Middle frontal gyrus (tissue), 1 donor: ENCODE measurements at regions not wholly inside any gene's neighbourhood (a gene's known extent, or its start where the extent isn't known, plus 50 kb on each side); places are given as distances from the start of the nearest gene placed in this dataset.
"Not testable (repeated sequence)": the region's sequence is repeated elsewhere in the genome, so short reads cannot be mapped to it uniquely, and the experiment has no call there.

Experiments
- DNase-seq: peaks from one replicate; pipeline ENCODE4 v3.0.0-alpha.2; 2015; ENCODE audit warnings: low spot score; ENCODE audit errors: extremely low spot score

GRCh38 chr1:194056169-194056568 lies 869.8 kb upstream of the B3GALT2 start:
- DNase-seq, result no peak

DNA sequence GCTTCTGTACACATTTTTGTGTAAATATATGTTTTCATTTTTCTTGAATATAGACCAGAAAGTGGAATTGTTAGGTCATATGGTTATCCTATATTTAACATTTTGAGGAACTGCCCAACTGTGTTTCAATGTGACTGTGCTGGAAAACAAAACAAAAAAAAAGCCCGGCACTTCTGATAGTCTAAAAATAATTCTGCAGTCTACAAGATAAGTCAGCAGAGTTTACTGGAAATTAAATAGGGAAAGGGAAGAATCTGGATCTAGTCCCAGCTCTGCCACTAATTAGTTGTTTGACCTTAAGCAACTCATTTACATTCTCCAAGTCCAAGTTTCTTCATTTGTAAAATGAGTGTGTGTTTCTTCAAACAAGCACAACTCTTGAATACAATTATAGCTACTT lies 869.1 kb upstream of the B3GALT2 start:
- no peak for DNase-seq

GRCh38 chr1:194052514-194053338 lies 866.3 kb upstream of the B3GALT2 start:
- DNase-seq, result no peak

DNA sequence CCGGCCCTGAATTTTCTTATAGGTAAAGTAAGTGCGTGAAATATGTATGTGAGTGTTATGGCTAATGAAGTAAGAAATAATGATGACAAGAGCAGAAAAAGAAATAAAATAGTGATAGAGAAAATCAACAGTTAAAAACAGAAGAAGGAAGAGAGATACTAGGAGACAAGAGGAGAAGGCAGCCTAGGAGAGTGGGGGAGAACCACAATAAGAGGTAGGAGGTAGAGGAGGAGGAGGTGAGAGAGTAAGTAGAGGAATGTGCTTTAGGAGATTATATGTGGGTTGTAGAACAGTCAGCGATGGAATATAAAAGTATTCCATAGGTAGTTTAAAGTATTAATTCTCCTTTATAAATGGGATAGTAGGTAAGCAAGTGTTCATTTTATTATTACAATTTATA lies 861.5 kb upstream of the B3GALT2 start:
- no peak for DNase-seq

DNA sequence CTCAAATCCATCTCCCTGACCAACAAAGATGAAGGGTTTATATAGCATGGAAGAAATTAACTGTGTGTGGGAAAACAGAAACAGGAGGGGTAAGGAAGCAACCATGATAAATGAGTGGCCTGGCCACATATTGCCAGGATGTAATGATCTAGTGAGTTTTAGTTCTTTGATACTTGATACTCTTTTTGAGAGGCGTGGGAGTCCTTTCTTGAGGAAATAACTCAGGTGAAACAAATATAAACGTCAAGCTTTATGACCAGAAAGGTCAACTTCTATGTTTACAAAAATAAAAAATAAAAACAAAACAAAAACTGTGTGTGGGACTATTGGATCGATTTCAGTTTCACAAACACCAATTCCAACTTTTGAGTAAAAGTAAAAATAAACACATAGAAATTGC lies 860.8 kb upstream of the B3GALT2 start:
- DNase-seq, result no peak

- no peak for DNase-seq
Observed at GRCh38 chr1:194045416-194045815, 859.0 kb upstream of the B3GALT2 start.

- no peak for DNase-seq
Observed at GRCh38 chr1:194044892-194045291, 858.5 kb upstream of the B3GALT2 start.

- DNase-seq, result no peak
Observed at GRCh38 chr1:194043984-194044755, 857.8 kb upstream of the B3GALT2 start.

DNA sequence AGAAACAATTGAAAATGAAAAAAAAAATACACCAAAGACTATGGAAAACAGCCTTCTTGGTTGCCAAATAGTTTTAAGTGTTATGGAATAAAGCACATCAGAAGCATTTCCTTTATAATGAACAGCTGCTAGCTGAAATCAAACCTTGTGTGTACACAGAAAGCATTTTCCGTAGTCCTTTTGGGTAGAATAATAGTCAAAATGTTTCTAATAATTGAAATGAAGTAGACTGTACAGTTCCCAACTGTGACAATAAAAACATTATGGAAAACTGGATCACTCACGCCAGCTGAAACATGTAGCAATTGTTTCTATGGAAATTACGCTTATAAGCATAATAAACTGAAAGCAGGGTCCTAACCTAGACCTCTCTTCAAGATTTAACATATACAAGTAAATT lies 856.3 kb upstream of the B3GALT2 start:
- no peak for DNase-seq

- no peak for DNase-seq
Observed at GRCh38 chr1:194040496-194040895, 854.1 kb upstream of the B3GALT2 start.

DNA sequence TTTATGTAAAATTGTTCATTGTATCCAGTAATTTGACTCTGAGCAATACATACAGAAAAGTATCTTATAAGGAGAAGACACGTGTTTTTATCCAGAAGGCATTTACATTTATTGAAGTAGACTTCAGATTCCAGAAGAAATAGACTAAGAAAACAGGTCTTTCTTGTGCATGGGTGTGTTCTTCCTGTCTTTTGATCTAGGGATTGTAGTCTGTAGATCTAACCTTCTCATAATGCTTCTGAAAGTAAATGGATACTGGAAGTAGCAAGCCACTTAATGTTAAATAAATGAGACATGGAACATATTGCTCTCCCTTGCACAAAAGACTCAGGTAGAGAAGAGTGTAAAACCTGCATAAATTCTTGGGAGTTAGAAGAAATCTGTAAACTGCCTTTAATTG lies 853.2 kb upstream of the B3GALT2 start:
- DNase-seq, result no peak

DNA sequence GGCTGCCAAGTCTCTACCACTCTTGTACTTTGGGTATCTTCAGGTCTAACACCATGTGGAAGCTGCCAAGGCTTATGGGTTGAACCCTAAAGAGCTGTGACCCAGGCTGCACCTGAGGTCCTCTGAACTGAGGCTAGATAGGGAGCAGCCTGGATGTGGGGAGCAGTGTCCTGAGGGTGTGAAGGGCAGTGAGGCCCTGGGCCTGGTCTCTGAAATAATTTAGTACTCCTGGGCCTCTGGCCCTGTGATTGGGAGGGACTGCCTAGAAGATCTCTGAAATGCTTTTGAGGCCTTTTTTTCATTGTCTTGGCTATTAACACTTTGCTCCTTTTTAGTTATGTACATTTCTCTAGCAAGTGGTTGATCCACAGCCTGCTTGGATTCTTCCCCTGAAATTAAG lies 847.2 kb upstream of the B3GALT2 start:
- DNase-seq, result no peak

- no peak for DNase-seq
Observed at GRCh38 chr1:194028002-194028401, 841.6 kb upstream of the B3GALT2 start.

- DNase-seq, result no peak
Observed at GRCh38 chr1:194026422-194026821, 840.0 kb upstream of the B3GALT2 start.

DNA sequence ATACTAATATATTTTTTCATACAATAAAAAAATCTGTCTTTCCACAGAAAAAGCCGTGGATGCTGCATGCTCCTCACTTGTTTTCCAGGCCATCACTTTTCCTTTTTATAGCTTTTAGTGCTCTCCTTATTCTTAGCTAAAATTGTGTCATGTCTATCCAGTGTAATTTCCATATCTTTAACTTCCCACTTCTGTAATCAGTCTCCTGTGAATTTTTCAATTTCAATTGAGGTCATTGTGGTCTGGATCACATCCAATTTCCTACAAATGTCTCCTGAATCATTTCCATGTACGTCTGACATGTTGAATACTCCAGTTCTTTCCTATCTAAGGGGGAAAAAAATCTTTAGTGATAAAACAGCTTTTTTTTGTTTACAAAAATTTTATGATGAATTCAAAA lies 838.2 kb upstream of the B3GALT2 start:
- DNase-seq, result no peak

DNA sequence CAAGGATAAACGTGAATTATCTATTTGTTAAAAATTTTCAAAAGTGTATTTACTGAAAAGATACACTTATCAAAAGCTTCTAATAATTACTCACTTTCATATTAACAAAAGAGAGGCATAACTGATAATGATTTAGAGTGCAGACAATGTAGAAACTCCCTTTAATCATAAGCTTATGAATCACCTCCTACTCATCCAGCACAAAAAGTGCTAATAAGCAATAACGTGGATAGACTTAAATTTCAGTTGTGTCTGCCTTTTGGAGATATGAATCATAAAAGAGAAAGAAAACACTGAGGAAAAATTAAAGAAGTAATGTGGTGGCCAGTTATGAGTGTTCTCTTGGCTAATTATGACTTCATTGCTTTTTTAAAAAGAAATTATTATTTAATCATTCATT lies 827.6 kb upstream of the B3GALT2 start:
- DNase-seq, result no peak

DNA sequence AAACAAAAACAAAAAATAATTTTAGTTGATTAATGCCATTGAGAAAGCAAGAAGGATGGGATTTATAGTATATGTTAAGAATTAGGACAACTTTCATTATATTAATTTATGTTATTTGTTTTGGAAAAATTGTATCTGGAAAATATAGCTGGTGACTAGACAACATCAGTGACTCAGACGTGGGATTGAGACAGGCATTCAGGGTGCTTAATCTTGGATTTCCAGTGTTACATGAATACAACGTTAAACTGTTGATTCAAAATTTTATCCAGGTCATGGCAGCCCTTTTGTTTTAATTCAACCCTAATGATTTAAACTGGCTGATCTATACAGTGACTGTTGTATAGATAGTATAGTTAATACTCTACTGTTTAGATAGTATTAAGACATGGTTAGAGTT lies 827.1 kb upstream of the B3GALT2 start:
- no peak for DNase-seq

GRCh38 chr1:194004146-194004545 lies 817.7 kb upstream of the B3GALT2 start:
- no peak for DNase-seq

DNA sequence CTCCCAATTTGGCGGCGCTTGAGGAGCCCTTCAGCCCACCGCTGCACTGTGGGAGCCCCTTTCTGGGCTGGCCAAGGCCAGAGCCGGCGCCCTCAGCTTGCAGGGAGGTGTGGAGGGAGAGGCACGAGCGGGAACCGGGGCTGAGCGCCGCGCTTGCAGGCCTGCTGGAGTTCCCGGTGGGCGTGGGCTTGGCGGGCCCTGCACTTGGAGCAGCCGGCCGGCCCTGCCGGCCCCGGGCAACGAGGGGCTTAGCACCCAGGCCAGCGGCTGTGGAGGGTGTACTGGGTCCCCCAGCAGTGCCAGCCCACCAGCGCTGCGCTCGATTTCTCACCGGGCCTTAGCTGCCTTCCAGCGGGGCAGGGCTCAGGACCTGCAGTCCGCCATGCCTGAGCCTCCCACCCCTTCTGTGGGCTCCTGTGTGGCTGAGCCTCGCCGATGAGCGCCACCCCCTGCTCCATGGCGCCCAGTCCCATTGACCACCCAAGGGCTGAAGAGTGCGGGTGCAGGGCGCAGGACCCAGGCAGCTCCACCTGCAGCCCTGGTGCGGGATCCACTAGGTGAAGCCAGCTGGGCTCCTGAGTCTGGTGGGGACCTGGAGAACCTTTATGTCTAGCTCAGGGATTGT lies 815.4 kb upstream of the B3GALT2 start:
- DNase-seq, result not testable (repeated sequence)

- no peak for DNase-seq
Observed at GRCh38 chr1:193988885-193989284, 802.5 kb upstream of the B3GALT2 start.

DNA sequence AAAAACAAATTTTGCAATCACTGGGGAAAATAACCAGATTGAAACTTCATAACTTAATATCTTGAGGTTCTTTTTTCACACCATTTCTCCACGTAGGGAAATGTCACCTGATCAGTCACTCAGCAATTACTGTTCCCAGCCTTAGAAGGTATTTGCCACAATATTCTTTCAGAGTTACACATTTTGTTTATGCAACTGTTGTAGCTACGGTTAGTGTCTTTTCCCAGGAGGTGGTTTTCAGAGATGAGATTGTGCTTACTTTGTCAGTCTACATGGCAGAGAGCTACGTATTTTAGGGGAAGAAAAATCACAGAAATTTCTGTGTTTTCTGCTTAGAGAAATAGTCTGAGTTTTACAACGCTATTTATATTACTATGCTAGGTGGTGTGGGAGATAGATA lies 792.8 kb upstream of the B3GALT2 start:
- DNase-seq, result no peak

GRCh38 chr1:193974286-193974798 lies 787.9 kb upstream of the B3GALT2 start:
- no peak for DNase-seq
